Tibial nerve (tissue), 4 donors: ENCODE measurements at regions not wholly inside any gene's neighbourhood (a gene's known extent, or its start where the extent isn't known, plus 50 kb on each side); places are given as distances from the start of the nearest gene placed in this dataset.

ENCODE experiments used
- DNase-seq, 2 donors: peaks; one replicate each; pipeline ENCODE4 v3.0.0-alpha.2; 2019; ENCODE audit warnings: low spot score in 2 of 2
- H3K27ac ChIP-seq, 4 donors: fragments of 200-600 bp; sonication (generic) in 3 of 4; one replicate each; pipeline ENCODE4 v1.5.1; 2017 to 2019; ENCODE audit warnings: mild to moderate bottlenecking in 1 of 4
- H3K27me3 ChIP-seq, 2 donors: fragments of 200-600 bp; sonication (generic) in 1 of 2; one replicate each; pipeline versions ENCODE4 v1.5.1 to v1.6.0; 2017 to 2019
- H3K36me3 ChIP-seq, 3 donors: fragments of 200-600 bp; sonication (generic); one replicate each; pipeline ENCODE4 v1.5.1; 2018 to 2019
- H3K4me1 ChIP-seq, 4 donors: fragments of 200-600 bp; sonication (generic) in 3 of 4; one replicate each; pipeline ENCODE4 v1.5.1; 2017 to 2019
- H3K4me3 ChIP-seq, 4 donors: fragments of 200-600 bp; sonication (generic) in 3 of 4; one replicate each; pipeline ENCODE4 v1.5.1; 2017 to 2019; ENCODE audit warnings: mild to moderate bottlenecking in 1 of 4, moderate library complexity in 1 of 4
- H3K9me3 ChIP-seq, 4 donors: fragments of 200-600 bp; sonication (generic) in 3 of 4; one replicate each; pipeline ENCODE4 v1.5.1; 2017 to 2019
- CTCF ChIP-seq, 5 experiments: fragments of 200-600 bp in 3 of 5; fragments of 450-650 bp in 2 of 5; sonication (generic) in 3 of 5; IDR thresholded peaks; one replicate each; pipeline ENCODE4 v1.5.1; 2016 to 2019; ENCODE audit warnings: antibody characterized with exemption in 5 of 5, mild to moderate bottlenecking in 3 of 5, moderate library complexity in 2 of 5
- EP300 ChIP-seq, 2 donors: sonication (generic); formaldehyde crosslinking; IDR thresholded peaks; one replicate each; pipeline ENCODE4 v1.6.1; 2017; ENCODE audit warnings: antibody characterized with exemption in 2 of 2, mild to moderate bottlenecking in 1 of 2
- POLR2A ChIP-seq, 2 donors: fragments of 450-650 bp; IDR thresholded peaks; one replicate each; pipeline ENCODE4 v1.6.1; 2017; ENCODE audit warnings: antibody characterized with exemption in 2 of 2, mild to moderate bottlenecking in 2 of 2, moderate library complexity in 2 of 2
- WGBS, 2 donors: methylation state at CpG; one replicate each; pipeline ENCODE4 v1.1.5; 2018; 5-methylcytosine and 5-hydroxymethylcytosine counted together

- no peak for DNase-seq
- Histone ChIP-seq H3K27ac (no peak overlapping the region), H3K4me1 (no peaks in the 10 kb centered on the region), H3K9me3 (peaks cover 0 to 6% (median 0%) of the 10 kb centered on the region in 4 donors), H3K36me3 (no peaks in the 10 kb centered on the region), H3K27me3 (no peaks in the 10 kb centered on the region), H3K4me3 (no peak overlapping the region)
- 87 to 90% methylated on average over 3 of the region's 3 CpGs for WGBS, 2 donors
- TF ChIP-seq POLR2A (IDR thresholded peaks at IDR 0.05) = no peak
- TF ChIP-seq EP300 (IDR thresholded peaks at IDR 0.05) = no peak
- TF ChIP-seq CTCF (IDR thresholded peaks at IDR 0.05) = no peak
Observed at GRCh38 chr6:44599672-44600071, 212.2 kb downstream of the CDC5L start.

GRCh38 chr6:44603044-44603686 is 215.7 kb downstream of the CDC5L start:
- WGBS, 2 donors = 83 to 88% methylated on average over 9 of the region's 9 CpGs

GRCh38 chr6:44606504-44606903 is 219.0 kb downstream of the CDC5L start:
- Histone ChIP-seq H3K4me1 (no peaks in the 10 kb centered on the region), H3K27me3 (no peaks in the 10 kb centered on the region), H3K27ac (no peak overlapping the region), H3K4me3 (no peak overlapping the region), H3K9me3 (no peaks in the 10 kb centered on the region), H3K36me3 (no peaks in the 10 kb centered on the region)
- peak in 1 of 2 donors; percentile 49 for DNase-seq
- TF ChIP-seq POLR2A (IDR thresholded peaks at IDR 0.05) = no peak
- no peak for TF ChIP-seq CTCF (IDR thresholded peaks at IDR 0.05)
- no peak for TF ChIP-seq EP300 (IDR thresholded peaks at IDR 0.05)
- 50 to 57% methylated on average over 8 of the region's 8 CpGs for WGBS, 2 donors

More at GRCh38 chr6:44603044-44603686, 215.7 kb downstream of the CDC5L start:
- H3K27me3 ChIP-seq = no peaks in the 10 kb centered on the region
- H3K4me3 ChIP-seq = no peak overlapping the region
- H3K9me3 ChIP-seq = no peaks in the 10 kb centered on the region
- DNase-seq = no peak
- H3K27ac ChIP-seq = no peak overlapping the region
- no peak for TF ChIP-seq POLR2A (IDR thresholded peaks at IDR 0.05)
- no peak for TF ChIP-seq EP300 (IDR thresholded peaks at IDR 0.05)
- TF ChIP-seq CTCF (IDR thresholded peaks at IDR 0.05) = no peak
- no peaks in the 10 kb centered on the region for H3K36me3 ChIP-seq
- no peaks in the 10 kb centered on the region for H3K4me1 ChIP-seq

- H3K4me1 ChIP-seq = no peaks in the 10 kb centered on the region
- no peaks in the 10 kb centered on the region for H3K9me3 ChIP-seq
- 86 to 89% methylated on average over 6 of the region's 6 CpGs for WGBS, 2 donors
- no peak for DNase-seq
- H3K36me3 ChIP-seq = no peaks in the 10 kb centered on the region
- no peak overlapping the region for H3K27ac ChIP-seq
- TF ChIP-seq POLR2A (IDR thresholded peaks at IDR 0.05) (no peak), EP300 (IDR thresholded peaks at IDR 0.05) (no peak), CTCF (IDR thresholded peaks at IDR 0.05) (no peak)
- H3K4me3 ChIP-seq = no peak overlapping the region
- H3K27me3 ChIP-seq = no peaks in the 10 kb centered on the region
Observed at GRCh38 chr6:44606976-44607375, 219.5 kb downstream of the CDC5L start.

GRCh38 chr6:44608175-44608574 is 220.7 kb downstream of the CDC5L start:
- no peaks in the 10 kb centered on the region for H3K4me1 ChIP-seq
- WGBS, 2 donors = 81 to 97% methylated on average over 4 of the region's 4 CpGs
- no peaks in the 10 kb centered on the region for H3K9me3 ChIP-seq
- H3K36me3 ChIP-seq = no peaks in the 10 kb centered on the region
- H3K27me3 ChIP-seq = no peaks in the 10 kb centered on the region
- TF ChIP-seq POLR2A (IDR thresholded peaks at IDR 0.05) (no peak), CTCF (IDR thresholded peaks at IDR 0.05) (no peak)
- DNase-seq = no peak
- H3K27ac ChIP-seq = no peak overlapping the region
- no peak overlapping the region for H3K4me3 ChIP-seq
